ENCODE measurements at regions not wholly inside any gene's neighbourhood (a gene's known extent, or its start where the extent isn't known, plus 50 kb on each side); places are given as distances from the start of the nearest gene placed in this dataset.
"Not testable (repeated sequence)": the region's sequence is repeated elsewhere in the genome, so short reads cannot be mapped to it uniquely, and the experiment has no call there.

DNA sequence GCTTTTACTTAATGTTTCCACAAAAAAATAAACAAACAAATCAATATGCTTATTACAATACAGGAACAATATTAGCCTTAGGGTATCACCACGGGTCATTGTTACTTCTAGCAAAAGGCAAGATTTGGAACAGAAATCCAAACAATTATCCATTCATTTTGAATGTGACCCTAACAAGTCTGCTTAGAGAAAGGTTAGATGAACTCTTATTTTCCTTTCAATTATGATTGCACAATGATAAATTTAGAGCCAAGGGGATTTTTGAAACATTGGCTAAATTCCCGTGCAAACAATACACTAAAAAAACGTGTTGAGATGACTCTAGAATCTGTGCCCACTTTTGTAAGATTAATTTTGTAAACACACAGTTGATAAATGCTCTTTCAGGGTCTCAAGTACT is 474.7 kb downstream of the PCDH7 start:
- no peak for DNase-seq

DNA sequence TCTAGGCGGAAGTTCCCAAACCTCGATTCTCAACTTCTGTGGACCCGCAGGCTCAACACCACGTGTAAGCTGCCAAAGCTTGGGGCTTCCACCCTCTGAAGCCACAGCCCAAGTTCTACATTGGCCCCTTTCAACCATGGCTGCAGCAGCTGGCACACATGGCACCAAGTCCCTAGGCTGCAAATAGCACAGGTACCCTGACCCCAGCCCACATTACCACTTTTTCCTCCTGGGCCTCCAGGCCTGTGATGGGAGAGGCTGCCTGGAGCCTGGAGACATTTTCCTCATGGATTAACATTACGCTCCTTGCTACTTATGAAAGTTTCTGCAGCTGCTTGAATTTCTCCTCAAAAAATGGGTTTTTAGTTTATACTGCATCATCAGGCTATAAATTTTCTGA is 479.5 kb downstream of the PCDH7 start:
- no peak for DNase-seq

DNA sequence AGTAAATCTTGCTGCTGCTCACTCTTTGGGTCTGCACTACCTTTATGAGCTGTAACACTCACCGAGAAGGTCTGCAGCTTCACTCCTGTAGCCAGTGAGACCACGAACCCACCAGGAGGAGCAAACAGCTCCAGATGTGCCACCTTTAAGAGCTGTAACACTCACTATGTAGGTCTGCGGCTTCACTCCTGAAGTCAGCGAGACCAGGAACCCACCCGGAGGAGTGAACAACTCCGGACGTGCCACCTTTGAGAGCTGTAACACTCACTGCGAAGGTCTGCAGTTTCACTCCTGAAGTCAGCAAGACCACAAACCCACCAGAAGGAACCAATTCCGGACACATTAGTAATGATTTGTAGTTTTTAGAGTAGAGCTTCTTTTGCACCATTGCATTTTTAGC is 481.9 kb downstream of the PCDH7 start:
- not testable (repeated sequence) for DNase-seq

DNA sequence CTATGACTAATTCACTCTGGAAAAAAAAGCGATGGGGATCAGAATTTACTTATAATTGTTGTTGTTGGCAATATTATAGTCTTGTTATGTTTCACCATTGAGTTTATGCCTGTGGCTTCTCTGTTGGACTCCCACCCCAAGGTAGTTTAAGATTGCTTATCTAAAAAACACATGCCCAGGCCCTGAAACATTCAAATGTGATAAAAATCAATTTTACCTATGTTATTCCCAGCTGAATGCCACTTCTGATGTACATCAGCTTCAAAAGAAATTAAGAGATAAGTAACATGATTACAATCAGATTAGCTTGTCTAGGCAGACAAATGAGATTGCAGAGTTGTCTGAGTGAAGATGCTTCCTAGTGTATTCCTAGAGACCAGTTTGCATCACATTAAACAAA is 484.7 kb downstream of the PCDH7 start:
- DNase-seq: no peak

DNA sequence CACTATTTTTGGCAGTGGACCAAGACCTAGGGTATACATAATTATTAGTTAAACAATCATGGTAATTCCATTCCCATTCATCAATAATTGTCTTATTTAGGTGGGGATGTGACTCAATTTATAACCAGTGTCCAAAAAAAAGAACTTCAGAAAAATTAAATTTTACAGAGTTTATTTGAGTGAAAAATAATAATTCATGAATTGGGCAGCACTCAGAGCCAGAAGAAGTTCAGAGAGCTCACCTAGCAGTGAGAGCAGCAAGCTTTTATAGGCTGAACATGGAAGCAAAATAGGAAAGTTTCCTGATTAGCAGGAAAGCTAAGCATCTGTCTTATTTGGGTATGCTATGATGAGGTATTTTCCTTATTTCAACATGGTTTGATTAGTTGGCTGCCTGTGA is 500.8 kb downstream of the PCDH7 start:
- DNase-seq: no peak

DNA sequence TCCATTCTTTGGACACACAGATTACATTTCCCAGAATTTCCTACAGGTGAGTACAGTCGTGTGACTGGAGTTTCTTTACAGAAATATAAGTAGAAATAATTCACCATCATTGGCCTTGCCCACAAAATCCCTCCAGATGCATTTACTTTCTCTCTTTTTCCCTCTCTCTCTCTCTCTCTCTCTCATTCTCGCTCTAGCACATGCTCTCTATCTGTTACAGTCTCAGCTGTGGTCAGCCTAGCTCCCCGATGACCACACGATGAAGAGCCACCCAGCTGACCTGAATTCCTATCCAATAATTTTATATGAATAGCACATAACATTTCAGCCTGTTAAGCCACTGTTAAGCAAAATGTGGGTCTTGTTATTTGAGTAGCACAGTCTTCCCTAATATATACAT is 507.9 kb downstream of the PCDH7 start:
- no peak for DNase-seq

DNA sequence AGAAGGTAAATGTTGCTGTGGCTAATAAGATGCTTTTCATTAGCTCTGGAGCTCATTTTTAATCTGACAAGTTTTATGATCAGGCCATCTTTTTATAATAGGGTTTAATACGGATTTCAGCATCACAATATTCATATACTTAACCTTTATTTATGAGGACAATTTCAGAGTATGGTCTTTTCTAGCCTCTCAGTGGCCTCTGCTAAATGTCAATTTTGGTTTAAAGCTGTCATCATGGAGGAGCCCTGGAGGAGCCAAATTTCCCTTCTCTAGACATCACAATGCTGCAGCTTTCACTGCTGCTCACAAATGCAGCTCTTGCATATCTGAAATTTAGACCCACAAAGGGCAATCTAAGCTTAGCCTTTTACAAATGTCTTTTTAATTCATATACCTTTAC is 510.4 kb downstream of the PCDH7 start:
- no peak for DNase-seq

DNA sequence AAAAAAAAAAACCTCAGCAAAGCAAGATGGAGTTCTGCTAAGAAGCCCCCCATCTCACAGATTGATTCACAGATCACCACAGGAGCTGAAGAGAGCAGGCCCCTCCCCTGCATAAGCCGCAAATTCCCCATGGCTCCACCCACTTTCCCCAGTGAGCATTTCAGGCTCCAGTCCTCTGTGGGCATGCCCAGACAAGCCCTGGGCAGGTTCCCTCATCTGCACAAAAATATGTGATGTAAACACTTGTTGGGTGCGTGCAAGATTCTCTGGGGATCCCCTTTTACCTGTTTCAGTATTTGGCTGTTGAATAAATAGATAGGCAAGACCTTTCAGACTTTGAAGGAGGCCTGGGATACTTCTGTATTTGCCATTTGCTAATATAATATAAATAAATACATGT is 514.3 kb downstream of the PCDH7 start:
- DNase-seq: no peak

DNA sequence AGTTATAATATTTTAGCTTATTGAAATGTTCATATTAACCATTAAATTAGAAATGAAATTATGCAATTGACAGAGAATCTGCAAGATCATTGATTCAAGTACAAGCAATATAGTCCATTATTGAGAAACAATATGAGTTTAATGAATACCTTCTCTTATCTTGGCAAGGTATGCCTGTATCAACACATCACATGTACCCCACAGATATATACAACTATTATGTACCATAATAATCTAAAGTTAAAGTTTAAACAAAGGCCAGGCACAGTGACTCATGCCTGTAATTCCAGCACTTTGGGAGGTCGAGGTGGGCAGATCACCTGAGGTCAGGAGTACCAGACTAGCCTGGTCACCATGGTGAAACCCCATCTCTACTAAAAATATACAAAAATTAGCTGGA is 514.7 kb downstream of the PCDH7 start:
- DNase-seq: no peak

DNA sequence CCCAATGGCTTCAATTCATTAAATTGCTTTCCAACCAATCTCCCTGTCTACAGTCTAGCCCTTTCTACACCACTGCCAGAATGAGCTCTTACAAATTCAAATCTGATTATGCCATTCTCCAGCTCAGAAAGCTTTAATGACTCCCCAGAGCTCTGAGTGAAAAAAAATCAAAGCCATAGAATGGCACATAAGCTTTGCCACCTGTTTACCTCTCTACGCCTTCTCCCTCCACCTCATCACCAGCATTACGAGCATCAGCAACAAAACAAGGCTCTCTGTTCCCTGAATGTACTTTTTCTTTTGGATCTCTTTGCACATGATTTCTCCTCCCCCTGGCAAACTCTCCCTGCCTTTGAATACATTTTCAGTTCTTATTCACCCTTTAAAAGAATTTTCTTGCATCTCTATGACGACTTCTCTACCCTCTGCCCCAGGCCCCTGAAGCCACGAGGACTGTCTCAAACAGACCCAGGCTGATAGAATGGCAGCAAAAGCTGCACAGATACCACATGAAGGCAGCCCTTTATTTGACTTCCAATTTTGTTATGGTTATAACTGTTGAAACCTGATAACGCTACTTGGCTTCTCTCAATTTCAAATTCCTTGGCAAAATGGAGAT is 516.0 kb downstream of the PCDH7 start:
- DNase-seq: no peak

DNA sequence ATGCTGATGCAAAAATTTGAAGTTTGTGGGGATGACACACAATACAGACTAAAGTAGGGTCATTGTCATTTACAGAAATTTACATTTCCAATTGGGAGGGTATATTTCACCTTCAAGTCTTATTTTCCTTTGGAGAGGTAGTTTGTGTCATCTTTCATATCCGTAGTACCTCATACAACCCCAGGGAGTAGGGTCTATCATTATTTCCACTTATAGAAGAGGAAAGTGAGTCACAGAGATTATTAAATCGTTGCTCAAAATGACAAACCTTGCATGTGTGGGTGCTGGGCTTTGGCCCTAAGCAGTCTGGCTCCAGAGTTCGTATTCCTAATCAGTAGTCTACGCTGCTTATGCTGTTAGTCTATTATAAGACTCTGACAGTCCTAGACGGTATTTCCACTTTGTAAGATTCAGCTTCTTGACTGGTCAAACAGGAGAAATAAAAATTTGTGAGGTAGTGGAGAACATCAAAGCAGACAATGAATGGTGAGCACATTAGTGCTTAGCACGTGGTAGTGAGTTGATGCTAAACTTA is 516.5 kb downstream of the PCDH7 start:
- DNase-seq: no peak

DNA sequence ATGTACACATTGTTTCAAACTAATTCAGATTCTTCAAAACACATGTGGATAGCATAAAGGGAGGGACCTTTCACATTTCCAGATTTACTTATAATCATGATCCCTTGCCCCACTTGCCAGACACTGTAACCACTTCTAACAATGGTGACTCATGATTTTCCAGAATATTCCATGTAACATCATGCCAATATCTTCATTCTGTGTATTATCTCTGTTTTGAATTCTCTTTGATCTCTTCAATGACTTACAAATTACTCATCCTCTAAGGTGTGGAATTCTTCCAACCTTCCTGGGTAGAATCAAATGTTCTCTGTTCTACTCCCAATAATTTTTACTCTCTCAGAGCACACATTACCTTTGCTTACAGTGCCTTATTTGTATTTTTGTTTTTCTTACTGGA is 517.1 kb downstream of the PCDH7 start:
- DNase-seq: no peak

DNA sequence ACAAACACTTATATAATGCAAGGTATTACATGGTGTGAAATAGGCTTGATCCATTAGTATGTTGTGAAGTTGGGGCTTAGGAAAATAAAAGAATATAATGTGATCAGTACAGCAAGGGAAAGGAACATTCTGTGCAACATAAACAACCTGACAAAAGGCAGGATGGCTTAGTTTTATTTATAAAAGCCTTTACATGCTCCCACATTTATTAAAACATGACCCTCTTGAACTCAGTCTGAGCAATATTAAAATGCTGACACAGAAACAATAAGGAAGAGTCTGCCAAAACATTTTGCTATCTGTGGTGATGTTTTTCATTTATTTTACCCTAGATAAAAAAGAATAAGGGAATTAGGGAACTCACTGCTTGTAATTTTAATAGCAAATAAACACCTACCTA is 519.7 kb downstream of the PCDH7 start:
- no peak for DNase-seq

DNA sequence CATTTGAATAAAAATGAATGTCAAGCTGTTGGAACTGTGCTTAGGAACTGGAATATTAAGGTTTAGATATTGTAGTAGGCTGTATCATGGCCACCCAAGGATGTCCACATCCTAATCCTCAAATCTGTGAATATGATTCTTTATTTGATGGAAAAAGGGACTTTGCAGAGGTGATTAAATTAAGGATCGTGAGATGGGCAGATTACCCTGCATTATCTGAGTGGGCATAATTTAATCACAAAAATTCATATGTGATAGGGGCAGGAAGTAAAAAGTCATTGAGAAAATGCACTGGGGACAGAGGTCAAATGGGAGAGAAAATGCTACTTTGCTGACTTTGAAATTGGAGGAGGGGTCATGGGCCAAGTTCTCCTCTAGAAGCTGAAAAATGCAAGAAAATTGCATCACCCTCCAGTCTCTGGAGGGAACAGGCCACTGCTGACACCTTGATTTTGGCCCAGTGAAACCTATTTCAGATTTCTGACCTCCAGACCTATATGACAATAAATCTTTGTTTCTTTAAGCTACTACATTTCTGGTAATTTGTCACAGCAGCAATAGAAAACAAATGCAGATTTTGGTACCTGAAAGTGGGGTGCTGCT is 521.4 kb downstream of the PCDH7 start:
- no peak for DNase-seq

DNA sequence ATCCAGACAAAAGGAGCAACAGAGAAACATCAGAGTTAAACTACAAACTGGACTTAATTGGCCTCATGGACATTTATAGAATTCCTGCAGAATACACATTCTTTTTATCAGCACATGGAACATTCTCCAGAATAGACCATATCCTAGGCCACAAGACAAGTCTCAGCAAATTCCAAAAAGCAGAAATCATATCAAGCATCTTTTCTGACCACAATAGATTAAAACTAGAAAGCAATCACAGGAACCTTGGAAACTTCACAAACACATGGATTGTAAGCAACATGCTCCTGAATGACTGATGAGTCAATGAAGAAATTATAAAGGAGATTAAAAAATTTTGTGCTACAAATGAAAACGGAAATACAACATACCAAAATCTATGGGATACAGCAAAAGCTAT is 526.7 kb downstream of the PCDH7 start:
- no peak for DNase-seq

DNA sequence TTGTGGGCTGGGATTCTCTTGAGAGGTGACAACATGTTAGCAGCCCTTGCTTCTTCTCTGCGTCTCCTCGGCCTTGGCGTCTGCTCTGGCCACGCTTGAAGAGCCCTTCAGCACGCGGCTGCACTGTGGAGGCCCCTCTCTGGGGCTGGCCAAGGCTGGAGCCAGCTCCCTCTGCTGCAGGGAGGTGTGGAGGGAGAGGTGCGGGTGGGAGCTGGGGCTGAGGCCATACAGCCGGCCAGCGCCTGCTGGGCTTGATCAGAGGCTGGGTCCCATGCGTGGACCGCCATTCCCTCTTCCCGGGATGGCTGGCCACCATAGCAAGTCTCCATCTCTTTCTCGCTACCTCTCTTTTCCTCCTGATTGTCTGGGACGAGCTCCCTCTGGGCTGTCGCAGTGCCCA is 539.0 kb downstream of the PCDH7 start:
- no peak for DNase-seq

DNA sequence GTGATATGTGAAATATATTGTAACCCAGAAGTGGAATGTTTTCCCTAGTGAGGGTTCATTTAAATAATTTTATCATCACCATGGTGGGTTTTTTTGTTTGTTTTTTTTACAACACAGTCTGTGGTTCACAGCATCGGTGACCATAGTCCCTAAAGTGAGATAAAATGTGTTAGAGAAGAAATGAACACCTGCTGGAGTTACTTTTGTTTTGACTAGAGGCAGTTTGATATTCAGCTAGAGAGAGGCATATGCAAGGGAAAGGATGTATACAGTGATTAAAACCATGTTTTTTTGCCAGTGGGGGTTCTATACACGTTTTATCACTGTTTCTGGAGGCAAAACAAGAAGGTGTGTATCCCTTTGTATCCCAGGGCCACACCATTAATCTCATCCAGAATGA is 541.5 kb downstream of the PCDH7 start:
- no peak for DNase-seq

DNA sequence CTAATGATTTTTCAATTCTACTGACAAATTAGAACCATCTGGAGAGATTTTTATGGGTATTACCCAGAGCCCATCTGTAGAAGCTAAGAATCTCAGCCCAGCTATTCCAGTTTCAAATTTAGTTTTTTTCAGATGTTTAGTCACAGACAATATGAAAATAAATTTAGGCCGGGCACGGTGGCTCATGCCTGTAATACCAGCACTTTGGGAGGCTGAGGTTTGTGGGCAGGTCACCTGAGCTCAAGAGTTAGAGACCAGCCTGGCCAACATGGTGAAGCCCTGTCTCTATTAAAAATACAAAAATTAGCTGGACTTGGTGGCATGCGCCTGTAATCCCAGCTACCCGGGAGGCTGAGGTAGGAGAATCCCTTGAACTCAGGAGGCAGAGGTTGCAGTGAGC is 545.9 kb downstream of the PCDH7 start:
- not testable (repeated sequence) for DNase-seq

DNA sequence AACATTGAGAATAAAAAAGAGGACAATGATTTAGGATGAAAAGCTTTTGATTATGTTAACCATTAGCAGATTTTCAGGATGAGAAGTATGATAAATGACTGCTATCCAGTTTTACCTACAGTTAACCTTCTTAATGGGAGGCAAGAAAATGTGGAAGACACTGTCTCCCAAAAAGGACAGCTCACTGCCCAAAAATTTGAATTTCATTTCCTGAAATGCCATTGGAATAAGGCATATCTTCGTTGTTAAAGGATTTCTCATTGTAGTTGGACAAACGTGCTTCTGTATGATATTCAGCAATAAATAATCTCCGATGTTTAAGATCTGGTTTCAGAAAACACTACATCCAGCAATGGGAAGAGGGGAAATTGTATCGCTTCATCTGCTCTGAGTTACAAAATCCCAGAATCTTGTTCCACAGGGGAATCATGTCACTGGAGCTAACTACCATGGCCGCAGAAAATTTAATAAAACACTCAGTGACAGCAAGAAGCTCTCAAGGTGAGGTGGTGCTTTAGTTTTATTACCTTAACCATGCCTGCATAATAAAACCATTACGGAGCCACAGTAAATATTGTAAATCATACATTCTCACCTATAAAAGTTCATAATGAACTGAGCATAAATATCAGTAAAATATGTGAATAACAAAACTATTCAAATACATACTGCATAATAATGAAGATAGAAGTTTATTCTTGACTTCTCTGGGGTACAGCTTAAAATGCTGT is 552.3 kb downstream of the PCDH7 start:
- no peak for DNase-seq

DNA sequence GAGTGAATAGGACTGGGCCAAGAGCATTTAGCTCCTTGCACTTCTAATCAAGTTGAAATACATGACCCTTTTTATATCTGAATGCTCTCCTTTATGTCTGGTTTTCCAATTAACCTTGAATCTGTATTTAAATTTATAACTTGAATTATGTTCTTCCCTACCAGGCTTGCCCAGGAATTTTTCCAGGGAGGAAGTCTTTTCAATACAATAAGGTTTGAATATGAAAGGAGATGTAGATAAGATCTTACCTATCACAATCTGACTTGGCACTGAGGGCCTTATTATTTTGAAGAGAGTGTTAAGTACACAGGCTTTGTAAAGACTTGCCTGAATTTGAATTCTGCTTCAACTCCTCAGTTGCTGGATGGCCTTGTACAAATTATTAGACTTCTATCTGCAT is 555.7 kb downstream of the PCDH7 start:
- no peak for DNase-seq

DNA sequence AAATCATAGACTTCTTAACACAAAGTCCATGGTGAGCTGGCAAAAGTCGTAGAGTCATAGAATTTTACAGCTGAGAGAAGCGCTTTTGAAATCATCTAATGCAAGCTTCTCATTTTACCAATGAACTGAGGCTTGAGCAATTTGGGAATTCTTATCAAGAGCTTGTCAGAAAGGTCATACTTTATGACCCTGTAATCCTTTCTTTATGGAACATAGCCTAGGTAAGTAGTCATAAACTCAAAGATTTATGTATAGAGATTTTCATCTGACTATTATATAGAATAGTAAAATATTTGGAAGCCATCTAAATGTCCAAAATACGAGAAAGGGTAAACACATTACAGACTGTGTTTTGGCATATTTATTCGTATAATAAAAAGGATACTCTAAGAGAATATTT is 563.5 kb downstream of the PCDH7 start:
- no peak for DNase-seq

DNA sequence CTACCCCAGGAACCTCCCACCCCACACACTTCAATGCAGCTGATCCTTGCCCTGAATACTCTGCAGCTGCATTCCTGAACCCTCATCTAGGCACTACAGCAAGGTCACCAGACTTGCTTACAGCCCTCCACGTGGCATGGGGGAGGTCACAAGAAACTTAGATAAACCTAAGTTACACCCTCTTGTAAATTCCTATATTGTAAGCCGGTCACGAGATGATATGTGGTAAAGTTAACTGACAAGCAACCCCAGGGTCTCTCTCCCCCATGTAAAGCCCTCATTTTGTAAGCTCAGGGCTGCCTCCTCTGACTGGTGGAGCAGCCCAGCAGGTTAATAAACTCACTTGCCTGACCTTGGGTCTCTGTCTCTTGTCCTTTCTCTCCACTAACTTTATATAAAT is 570.7 kb downstream of the PCDH7 start:
- DNase-seq: no peak

DNA sequence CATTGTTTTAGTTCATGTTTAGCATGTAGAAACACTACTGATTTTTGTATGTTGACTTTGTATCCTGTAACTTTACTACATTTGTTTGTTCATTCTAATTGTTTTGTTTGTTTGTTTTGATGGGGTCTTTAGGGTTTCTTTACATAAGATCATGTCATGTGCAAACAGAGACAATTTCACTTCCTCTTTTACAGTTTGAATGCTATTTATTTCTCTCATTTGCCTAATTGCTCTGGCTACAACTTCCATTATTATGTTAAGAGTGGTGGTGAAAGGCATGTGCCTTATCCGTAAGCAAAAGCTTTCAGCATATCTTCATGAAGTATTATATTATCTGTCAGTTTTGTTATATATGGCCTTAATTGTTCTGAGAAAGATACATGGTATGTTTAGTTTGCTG is 571.1 kb downstream of the PCDH7 start:
- DNase-seq: no peak
